GM04503 (cell line): ENCODE measurements at regions not wholly inside any gene's neighbourhood (a gene's known extent, or its start where the extent isn't known, plus 50 kb on each side); places are given as distances from the start of the nearest gene placed in this dataset.

Source experiments
- DNase-seq: peaks from one replicate; pipeline ENCODE4 v3.0.0-alpha.2; 2012; ENCODE audit warnings: low read depth

DNA sequence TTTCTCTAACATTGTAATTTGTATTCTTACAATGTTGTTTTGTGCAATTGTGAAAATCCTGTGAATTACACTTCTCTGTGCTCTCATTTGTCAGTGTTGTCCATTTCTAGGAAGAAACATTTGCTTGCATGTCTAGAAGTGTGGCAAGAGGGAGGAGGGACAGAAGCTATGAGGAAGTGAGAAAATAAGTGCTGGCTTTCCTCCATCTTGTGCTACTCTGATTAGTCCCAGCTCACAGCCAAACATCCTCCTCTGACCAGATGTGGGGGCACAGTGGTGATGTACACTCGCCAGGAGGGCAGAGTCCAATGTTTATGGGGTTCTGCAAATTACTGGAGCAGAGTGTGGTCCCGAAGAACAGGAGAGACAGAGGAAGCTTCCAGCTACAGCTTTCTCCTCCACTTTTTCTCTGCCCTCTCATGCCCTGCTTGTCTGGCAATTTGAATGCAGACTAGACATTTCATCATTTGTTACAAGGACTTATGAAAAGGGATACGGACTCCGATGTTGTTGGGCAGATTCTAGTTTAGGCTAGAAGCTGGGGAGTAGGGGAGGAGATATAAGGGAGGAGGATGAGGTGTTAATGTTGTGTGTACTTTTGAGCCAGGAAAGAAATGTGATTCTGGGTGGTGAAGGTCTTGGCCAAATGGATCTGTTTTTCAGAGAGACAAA, 131.0 kb upstream of the C1GALT1 start:
- DNase-seq: peak; percentile 11

DNA sequence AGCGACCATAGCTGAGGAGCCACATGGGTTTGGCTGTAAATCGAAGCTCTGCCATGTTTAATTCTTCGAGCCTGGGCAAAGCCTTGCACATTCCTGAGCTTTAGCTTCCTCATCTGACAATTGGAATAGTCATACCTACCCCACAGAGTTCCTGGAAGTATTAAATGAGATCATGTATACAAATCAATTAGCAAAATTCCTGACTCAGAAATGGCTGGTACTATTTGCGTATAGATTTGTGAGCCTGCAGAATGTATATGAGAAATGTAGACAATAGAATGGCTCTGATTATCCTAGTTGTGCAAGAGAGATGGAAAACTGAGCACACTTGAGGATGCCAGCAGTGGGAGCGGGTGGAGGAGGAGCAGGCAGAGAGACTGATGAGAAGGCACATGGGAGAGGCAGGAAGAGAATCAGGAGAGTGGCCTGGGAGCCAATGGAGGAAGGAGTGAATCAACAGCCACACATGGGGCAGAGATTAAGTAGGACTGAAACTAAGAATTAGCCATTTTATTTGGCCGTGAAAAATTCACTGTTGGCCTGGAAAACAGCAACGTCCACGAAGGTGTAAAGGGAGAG, 128.0 kb upstream of the C1GALT1 start:
- DNase-seq: no peak

DNA sequence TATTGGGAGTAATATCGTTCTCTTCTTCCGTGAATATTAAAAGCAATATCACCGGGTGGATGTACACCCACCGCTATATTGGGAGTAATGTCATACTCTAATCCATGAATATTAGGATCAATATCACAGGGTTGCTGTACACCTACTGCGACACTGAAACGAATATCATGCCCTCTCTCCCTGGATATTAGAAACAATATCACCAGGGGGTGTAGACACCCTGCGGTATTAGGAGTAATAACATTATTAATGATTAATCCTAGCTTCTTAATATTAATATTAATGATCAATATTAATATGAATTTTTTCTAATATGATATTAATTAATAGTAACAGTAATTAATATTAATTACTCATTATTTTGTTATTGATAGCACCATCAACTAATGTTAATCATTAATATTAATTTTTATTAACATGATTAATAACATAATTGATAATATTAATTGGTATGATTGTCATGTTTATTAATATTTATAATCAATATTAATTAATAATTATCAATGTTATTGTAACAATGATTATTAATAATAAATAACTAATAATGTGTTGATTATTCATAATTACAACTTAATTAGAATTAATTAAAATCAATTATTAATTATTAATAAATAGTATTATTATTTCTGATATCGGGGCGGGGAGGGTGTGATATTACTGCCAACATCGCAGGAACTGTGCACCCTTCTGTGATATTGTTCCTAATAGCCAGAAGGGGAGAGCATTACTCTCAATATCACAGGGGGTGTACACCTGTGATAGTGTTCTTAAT, 121.3 kb upstream of the C1GALT1 start:
- DNase-seq: no peak

DNA sequence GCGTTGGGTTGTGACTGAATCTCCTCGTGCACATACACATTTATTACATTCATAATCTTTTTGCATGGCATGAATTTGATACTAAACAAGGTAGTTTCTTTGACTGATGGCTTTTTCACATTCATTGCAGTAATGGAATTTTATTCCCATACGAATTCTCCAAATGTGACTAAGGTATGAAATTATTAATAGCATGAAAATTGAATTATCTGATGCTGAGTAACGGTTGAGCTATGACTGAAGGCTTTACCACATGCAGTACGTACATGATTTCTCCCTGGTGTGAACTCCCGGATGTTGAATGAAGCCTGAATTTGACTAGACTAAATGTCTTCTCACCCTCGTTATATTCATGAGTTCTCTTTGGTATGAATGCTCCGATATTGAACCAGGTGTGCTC, 104.4 kb upstream of the C1GALT1 start:
- no peak for DNase-seq

DNA sequence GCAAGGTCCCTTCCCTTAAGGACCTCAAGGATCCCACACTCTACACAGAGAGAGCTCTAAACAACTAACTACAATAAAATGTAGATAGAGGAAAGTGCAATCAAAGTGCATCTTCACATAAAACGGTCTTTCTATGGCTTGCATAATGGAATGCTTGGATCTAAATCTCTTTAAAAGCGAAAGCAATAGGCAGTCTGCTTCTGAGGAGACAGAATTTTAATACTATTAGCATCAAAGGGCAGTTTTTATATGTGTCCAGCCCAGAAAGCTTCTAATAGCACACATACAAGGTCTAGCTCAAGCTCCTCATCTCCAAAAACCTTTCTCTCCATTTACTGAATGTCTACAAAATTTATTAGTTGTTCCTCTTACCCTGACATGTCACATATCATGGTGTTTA, 101.5 kb upstream of the C1GALT1 start:
- no peak for DNase-seq

DNA sequence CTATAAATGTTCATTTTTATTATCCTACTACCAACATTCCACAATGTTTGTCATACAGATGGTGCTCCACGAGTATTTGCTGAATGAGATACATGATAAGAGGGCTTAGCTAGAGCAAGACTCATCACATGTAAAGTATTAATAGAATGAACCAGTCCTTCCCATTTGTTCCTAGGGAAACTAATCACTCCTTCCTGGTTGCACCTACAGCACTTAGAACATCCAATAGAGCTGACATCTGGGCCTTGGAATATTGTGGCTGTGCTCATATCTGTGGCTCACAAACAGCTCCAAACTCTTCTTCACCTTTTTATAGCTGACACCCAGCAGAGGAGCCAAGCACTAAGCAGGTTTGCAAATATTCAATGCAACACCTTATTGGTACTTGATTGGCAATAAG, 91.9 kb upstream of the C1GALT1 start:
- DNase-seq: no peak

DNA sequence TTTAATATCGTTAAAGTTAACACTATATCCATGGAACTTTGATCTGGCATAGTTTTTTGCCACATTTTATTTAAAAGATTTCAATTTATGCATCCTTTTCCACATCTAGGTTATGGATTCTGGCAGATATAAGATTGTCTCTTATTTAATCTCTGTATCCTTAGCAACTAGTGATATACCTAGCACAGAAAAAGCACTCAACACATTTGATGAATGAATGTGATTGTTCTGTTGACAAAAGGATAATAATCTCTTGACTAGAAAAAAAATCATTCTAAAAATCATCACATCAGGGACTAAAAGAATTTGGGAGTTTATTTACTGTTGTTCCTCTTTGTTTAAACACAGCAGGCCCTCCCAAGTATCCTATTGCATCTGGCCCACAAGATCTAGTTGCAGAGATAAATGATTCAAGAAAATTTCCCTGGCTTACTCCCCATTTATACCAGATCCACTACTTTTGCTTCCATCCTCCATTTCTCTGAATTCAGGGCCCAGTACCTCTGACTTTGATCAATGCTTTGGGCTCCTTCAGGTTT, 84.0 kb upstream of the C1GALT1 start:
- DNase-seq: no peak

DNA sequence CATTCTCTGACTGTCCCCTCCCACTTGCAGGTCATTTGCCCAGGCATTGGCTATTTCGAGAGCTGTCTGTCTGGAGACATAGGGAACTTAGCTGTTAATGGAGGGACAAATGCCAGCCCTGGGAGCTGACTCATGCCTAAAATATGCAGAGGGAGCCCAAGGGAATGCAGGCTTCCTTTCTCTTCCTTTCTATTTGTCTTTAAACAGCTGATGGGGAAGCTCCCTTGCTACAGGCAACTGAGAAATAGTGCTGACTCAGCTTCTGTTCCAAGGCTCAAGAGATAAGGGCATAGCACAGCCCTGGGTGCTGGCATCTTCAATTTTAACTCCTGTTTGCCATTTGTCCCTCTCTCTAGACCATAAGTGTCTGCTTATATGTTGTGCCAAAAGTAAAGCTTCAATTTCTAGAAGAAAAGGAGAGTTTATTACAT, 82.7 kb upstream of the C1GALT1 start:
- peak; percentile 82 for DNase-seq

DNA sequence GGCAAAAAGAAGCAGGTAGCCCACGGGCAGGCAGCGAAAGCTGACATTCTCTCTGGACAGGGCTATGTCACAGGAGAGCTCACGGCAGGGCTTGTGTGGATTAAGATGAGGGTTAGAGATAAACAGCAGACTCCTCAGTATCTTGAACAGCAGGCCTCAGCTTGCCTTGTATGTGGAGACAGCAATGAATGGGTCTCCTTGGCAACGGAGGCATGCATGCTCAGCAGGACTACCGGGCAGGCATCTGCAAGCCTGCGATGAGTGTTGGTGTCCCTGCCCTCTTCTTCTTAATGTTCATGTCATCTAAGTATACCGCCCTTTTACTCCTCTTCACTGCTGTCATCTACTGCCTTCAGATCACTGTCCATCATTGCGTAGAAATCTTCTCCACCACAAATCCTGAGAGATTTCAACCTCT, 81.9 kb upstream of the C1GALT1 start:
- DNase-seq: no peak

DNA sequence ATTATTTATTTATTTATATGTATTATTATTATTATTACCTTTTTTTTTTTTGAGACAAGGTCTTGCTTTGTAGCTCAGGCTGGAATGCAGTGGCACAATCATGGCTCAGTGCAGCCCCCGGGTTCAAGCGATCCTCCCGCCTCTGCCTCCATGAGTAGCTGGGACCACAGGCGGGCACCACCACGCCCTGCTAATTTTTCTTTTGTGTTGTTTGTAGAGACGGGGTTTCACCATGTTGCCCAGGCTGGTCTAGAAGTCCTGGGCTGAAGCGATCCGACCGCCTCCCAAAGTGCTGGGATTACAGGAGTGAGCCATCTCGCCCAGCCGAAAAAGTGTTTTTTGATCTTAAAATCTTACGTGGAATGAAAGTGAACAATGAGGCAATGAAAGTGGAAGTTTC, 79.4 kb upstream of the C1GALT1 start:
- DNase-seq: no peak

DNA sequence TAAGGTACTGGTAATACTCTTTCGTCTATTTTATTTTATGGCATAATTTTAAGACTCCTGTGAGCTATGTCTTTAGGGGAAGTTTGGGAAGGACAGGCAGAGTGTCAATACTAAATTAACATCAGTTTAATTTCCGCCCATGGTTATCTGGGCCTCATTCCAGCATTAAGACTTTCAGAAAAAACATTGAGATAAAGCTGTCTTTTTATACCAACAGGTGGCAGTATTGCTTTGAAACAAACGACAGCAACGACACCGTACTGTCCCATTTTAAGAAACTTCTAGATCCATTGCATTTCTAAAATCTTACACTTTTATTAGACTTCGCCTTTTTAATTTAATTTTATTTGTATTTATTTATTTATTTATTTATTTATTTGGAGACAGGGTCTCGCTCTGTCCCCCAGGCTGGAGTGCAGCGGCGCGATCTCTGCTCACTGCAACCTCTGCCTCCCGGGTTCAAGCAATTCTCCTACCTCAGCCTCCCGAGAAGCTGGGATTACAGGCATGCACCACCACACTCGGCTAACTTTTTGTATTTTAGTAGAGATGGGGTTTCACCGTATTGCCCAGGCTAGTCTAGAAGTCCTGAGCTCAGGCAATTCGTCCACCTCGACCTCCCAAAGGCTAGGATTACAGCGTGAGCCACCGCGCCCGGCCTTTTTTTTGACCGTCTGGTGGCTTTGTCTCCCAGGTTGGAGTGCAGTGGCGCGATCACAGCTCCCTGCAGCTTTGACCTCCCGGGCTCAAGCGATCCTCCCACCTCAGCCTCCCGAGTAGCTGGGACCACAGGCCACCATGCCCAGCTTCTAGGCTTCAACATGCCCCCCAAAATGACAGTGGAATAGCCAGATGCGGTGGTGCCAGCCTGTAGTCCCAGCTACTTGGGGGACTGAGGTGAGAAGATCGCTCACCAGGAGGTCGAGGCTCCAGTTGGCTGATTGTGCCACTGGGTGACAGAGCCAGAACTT, 78.7 kb upstream of the C1GALT1 start:
- peak; percentile 21 for DNase-seq

DNA sequence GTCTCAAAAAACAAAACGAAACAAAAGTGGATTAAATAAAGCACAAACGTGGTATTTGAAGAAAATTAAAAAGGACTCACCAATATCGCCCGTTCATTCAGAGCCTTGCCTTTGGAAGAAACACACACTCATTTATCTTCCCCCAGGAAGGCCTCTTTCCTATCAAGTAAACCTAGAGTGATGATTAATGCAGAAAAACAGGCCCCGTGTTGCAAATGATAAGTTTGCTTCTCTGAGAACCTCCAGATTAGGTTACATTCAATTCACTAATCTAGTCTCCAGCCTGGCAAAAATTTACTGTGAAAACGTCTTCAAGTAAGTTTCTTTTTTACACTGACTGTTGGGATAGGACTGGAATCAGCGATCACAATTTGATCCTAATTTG, 78.0 kb upstream of the C1GALT1 start:
- DNase-seq: no peak

DNA sequence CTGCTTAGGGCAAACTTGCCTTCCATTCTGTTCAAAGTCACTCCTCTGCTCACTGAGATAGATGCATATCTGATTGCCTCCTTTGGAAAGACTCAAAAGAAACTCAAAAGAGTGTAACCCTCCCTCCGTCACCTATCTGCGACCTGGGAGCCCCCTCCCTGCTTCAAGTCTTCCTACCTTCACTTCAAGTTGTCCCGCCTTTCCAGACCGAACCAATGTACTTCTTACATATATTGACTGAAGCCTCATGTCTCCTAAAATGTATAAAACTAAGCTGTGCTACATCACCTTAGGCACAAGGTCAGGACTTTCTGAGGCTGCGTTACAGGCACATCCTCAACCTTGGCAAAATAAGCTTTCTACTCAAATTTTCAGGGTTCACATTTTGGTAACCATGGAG, 77.4 kb upstream of the C1GALT1 start:
- no peak for DNase-seq

DNA sequence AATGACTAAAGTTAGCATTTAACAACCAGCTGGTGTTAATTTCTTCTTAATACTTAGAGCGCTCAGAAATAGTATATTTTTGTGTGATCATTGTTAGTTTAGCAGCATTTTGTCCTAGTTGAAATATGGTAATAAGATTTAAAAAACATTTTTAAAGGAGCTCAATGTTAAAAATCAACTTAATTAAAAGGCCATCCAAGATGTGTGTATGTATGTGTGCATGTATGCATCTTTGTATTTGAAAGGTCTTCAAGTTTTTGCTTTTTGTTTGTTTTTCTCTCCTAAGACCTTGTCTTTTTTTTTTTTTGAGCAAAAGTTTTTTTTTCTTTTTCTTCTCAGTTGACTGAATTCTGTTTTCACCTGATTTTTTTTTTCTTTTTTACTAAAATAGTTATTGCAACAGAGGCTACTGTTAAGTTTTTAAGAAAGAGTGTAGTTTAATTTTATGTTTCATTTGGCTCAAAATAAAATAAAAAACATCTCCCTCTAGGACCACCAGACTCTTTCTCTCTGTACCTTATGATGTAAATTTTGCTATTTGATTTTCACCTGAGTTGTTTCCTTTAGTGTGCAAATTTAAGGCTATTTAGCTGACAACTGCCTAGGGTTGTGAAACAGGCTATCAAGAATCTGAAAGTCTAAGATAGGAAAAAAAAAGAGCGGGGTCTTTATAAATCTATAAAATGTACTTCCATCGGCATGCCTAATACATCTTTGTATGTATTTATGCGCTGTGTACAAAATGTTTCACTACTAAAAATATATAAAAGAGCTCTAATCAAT, 76.4 kb upstream of the C1GALT1 start:
- no peak for DNase-seq

DNA sequence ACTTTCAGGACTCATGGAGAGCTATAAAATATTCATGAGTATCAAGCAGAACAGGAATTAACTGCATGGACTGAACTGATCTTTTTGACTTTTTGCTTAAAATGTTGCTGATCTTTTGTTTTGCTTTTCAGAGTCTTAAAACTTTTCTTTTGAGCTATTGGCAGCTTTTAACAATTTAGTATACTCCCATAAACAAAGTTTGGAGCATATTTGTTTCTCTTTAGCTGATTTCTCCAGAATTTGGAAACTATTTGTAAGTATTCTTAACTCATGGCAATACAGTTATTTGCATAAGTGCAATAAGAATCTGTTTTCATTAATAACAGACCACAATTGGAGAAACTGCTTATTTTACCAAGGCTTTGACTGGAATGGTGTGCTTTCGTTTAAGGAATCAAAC, 73.4 kb upstream of the C1GALT1 start:
- DNase-seq: no peak

DNA sequence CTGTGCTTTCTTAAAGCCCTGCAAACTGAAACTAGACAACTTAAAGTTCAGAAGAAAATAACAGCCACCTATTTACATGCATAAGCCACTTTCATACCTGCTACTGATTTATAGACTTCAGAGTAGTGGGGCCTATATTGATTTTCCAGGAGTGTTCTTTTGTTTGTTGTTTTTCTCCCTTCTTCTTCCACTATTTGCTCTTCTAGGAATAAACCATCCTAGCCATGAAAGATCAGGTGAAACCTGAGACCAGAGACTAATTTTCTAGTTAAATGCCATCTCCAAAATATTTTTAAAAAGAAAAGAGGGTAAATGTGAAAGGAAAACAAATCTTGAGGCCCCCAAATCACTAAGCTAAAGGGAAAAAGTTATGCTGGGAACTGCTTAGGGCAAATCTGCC, 72.4 kb upstream of the C1GALT1 start:
- no peak for DNase-seq

DNA sequence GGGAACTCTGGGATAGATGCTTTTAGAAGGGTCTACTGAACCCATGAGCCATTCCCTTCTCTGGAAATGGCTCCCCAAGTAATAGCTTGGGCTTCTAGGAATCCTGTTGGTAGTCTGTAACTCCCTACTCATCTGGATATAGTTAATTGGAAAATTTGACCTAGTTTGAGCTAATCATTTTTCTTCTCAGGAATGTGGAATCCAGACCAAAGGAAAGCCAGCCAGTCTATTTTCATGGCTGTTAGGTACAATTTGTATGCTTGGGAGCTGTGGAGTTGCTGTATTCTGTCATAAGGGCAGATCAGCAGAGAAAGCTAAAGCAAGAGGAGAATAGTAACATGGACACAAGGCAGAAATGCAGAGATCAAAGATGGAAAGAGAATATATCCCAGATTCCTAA, 71.6 kb upstream of the C1GALT1 start:
- peak; percentile 20 for DNase-seq

DNA sequence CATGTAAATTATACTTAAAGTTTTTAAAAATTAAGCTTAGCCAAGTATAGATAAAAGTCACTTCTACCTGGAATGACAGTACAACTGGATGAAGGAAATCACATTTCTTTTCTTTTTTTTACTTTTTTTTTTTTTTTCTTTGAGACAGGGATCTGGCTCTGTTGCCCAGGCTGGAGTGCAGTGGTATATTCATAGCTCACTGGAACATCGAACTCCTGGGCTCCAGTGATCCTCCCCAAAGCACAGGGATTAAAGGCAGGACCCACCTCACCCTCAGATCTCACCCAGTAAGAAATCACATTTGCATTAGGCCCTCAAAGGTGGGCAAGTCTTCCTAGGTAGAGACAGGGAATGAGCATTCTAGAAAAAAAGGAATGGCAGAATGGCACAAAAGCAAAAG, 69.5 kb upstream of the C1GALT1 start:
- DNase-seq: no peak

DNA sequence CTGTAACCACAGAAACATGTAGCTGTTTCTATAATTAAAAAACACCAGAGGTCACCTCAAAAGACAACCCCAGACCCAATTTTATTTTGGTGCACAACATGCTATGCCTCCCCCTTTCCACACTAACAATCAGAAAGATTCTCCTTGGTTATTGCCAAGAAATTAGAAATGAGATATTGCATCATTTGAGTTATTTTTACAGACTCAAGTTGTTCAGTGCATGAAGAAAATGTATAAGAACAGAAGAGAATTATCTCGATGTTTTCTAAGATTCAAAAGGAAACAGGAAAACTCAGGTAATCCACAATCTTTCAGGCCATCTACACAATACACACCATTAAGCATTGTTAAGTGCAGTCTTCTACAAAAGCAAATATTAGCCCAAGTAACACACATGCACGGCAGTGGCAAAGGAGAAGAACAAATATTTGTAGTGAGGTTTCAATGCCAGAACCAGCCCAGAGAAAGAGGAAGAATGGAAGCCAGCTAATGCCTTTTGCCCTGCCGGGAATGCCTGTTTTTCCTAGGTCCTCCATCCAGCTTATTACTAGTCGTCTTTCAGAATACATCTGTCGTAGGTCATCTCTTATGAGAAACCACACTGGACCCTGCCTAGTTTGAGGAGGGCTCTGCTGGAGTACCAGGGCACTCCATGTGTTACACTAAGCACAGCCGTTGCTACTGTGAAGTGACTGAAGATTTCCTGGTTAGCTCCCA, 67.6 kb upstream of the C1GALT1 start:
- DNase-seq: no peak

DNA sequence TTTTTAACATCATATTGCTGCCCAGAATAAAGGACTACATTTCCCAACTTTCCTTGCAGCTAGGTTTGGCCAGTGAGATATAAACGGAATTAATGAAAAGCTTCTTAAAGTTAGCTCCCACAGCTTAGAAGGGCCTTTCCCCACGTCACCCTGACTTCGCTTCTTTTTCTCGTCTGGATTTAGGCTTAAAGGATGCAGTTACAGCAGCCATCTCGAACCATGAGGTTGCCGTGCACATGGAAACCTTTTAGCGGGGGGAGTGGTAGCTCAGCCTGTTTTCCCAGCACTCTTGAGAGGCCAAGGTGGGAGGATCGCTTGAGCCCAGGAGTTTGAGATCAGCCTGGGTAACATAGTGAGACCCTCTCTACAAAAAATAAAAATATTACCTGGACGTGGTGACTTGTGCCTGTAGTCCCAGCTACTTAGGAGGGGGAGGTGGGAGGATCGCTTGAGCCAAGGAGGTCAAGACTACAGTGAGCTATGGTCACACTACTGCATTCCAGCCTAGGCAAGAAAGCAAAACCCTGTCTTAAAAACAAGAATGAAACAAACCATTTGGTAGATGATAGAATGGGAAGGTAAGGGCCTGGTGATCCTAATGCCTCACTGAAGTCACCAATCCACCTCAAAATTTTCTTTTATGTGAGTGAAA, 64.3 kb upstream of the C1GALT1 start:
- no peak for DNase-seq
